Stimulated activated CD4-positive, alpha-beta T cell treated with anti-CD3 and anti-CD28 coated beads, Interleukin-2, amount 100 ng/mL, for 24 hours (primary cell): ENCODE measurements at regions not wholly inside any gene's neighbourhood (a gene's known extent, or its start where the extent isn't known, plus 50 kb on each side); places are given as distances from the start of the nearest gene placed in this dataset.
"Not testable (repeated sequence)": the region's sequence is repeated elsewhere in the genome, so short reads cannot be mapped to it uniquely, and the experiment has no call there.

Experiments used
- DNase-seq, 2 donors: peaks; one replicate each; pipeline ENCODE4 v3.0.0-alpha.2; 2020

DNA sequence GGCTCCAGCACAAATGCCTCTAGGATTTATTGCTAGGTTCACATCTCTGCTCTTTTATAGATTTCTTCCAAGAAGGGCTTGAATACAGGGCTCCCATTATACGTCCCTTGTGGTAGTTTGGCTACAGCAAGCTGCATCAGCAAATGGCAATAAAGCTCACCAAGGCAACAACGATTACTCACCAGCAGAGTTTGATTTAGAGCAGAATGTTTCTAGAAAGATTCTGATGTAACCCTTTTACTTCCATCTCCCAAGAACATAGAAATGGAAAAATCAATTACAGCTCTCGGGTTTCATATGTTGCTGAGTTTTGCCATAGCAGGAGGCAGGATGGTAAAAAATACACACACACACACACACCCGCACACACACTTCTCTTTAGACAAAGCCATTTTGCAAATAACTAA, 124.2 kb upstream of the TNPO1 start:
- no peak for DNase-seq

DNA sequence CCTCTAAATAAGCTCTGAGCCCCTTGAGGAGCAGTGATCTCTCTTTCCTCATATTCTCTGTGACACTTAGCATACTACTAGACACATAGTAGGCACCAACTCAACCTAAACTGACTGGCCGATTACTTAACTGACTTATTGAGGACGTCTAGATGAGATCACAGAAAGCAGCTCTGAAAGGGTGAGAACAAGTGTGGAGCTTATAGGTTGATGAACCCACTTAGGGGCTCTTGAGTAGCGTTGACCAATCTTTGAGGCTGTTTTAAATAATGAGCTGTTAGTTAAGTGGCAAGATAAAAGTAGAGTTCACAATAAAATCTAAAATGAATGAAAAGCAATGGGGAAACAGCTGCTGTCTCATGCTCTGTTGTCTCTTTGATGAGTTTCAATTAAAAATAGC, 124.7 kb upstream of the TNPO1 start:
- no peak for DNase-seq

DNA sequence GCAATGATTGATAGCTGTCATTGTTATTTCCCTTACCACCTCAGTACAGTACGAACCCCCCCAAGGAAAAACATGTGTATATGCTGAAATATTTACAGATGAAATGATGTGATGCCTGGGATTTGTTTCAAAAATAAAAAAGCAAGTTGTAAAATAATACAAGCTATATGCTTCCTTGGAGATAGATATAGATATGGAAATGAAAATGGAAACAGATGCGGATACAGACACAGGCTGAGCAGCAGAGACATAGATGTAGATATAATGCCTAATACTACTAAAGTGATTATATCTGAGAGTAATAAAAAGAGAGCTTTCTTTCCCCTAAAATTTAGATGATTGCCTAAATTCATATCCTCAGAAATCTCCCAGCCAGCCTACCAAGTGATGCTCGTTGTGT, 127.5 kb upstream of the TNPO1 start:
- DNase-seq: no peak

DNA sequence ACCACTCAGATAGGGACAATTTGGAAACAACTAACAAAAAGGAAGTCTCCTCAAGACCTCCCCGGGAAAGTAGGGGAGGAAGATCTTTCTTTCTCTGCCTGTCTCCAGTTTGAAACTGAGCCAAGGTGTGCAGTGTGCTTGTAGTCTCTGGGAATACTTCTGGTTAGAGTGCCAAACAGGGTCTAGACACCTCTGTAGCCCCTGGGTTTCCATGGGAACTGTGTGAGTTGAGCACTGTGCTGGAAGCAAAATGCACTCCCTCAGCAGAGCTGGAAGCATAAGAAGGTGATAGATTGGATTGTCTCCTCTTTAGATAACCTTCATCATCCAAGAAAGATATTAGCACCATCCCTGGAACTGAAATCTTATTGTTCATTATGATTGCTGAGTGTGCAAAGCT, 129.2 kb upstream of the TNPO1 start:
- DNase-seq: no peak

DNA sequence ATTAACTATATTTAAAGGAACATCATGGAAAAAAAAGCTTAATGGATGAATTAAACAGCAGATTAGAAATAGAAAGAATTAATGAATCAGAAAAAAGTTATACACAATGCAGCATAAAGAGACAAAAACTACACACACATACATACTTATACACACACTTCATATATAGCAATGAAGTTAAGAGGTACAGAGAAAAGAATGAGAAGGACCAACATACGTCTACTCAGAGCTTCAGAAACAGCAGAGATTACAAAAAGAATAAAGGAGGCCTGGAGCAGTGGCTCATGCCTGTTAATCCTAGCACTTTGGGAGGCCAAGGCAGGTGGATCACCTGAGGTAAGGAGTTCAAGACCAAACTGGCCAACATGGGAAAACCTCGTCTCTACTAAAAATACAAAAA, 133.9 kb upstream of the TNPO1 start:
- DNase-seq: no peak

DNA sequence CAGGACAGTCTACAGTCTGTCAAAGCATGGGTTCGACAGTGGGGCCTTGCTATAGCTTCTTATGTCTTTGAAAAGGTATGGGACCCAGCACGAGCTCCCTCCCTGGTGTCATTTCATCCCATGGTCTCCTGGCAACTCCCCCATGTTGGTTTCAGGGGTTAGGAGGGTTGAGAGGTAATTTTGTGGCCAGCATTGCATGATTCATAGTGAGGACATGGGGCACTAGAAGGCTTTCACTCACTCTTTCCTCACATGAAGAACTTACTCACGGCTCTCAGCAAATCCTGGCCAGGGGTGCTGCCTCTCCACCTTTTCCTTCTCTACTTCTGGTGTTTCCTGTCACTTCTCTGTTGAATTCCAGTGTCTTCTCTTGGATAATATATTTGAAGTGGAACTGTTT, 134.7 kb upstream of the TNPO1 start:
- no peak for DNase-seq

DNA sequence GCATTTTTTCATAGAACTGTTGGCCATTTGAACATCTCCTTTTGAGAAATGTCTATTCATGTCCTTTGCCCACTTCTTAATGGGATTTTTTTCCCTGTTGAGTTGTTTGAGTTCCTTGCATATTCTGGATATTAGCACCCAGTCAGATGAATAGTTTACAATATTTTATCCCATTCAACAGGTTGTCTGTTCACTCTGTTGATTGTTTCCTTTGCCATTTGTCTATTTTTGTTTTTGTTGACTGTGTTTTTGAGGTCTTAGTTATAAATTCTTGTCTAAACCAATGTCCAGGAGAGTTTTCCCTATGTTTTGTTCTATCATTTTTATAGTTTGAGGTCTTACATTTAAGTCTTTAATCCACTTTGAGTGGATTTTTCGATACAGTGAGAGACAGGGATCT, 139.0 kb upstream of the TNPO1 start:
- no peak for DNase-seq

DNA sequence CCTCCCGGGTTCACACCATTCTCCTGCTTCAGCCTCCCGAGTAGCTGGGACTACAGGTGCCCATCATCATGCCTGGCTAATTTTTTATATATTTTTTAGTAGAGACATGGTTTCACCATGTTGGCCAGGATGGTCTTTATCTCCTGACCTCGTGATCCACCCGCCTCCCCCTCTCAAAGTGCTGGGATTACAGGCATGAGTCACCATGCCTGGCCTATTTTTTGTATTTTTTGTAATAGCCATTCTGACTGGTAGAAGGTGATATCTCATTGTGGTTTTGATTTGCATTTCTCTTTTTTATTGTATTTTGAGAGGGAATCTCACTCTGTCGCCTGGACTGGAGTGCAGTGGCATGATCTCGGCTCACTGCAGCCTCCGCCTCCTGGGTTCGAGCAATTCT, 139.6 kb upstream of the TNPO1 start:
- not testable (repeated sequence) for DNase-seq

DNA sequence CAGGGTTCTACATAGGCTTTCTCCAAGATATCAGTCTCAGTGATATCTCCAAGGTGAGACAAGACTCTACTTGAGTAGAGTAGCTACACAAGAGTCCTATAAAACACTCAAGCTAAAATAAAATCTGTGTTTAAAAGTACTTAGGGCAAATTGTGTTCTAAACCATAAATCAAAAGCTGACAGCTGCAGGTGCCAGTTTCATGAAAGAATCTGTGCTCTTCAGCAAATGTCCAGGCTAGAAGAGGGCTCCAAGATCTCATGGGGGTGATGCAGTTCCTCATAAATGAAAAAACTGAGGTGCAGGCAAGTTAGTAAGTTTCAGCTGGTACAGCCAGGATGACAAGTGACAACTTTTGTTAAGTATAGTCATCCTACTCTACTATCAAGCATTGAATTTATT, 142.8 kb upstream of the TNPO1 start:
- no peak for DNase-seq

DNA sequence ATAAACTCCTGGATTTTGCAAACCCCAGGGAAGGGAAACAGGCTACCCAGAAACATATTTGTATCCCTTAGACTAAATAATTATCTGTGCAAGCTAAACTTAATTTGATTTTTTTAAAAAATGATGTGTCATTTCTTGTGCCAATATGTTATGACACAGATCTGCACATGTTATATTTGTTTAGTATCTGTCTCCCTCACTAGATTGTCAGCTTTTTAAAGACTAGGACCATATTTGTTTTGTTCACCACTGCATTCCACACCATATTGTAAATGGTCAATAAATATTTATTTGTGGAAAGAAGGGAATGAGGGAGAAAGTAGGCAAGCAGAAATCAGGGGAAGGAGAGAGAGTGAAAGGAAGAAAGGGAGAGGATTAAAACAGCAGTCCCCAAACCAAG, 143.3 kb upstream of the TNPO1 start:
- no peak for DNase-seq

DNA sequence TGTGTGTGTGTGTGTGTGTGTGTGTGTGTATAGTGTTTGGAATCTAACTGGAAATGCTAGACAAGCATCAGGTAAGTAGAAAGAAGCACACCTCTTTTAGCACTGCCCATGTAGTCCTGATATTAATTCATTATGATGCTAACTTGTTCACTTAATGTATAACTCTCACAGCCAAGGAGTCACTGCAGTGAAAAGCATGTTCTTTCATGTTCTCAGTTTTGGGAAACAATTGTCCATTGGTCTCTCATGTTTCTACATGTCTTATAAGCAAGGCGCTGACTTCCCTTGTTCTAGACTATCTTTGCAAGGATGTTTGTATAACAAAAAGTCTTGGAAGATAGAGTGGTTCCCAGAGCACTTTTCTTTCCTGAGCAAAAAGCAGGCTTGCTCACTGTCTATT, 148.8 kb upstream of the TNPO1 start:
- no peak for DNase-seq

DNA sequence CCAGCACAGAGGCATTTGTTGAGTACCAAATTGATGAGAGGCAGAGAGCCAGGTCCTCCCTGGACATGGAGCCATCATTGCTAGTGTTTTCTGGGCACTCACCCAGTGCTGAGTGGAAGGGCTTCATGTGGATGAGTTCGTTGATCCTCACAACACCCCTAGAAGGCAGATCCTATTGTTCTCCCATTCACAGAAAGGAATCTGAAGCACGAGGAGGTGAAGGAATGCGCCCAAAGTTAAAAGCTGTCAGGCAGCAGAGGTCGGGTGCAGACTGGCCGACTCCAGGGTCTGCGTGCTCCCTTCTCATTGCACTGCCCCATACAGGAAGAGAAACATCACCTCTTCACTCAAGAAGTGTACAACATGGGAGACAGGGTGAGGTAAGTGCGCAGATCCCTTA, 153.5 kb upstream of the TNPO1 start:
- no peak for DNase-seq

DNA sequence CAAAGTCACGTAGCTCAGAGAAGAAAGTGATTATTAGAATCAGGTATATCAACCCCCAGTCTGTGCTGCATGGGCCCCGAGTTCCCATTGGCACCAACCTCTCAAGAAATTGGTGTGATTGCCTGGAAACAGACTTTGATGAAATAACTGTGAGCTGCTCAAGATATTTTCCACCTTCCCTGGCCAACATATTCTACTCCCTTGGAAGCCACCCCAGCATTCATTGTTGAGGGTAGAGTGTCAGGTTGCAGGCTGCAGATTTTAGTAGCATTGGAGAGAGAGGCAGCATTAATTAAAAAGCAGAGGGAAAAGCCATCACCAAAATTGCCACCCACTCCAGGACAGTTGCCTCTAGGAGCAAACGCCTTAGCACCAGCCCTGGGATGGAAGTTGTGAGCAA, 154.2 kb upstream of the TNPO1 start:
- DNase-seq: no peak

DNA sequence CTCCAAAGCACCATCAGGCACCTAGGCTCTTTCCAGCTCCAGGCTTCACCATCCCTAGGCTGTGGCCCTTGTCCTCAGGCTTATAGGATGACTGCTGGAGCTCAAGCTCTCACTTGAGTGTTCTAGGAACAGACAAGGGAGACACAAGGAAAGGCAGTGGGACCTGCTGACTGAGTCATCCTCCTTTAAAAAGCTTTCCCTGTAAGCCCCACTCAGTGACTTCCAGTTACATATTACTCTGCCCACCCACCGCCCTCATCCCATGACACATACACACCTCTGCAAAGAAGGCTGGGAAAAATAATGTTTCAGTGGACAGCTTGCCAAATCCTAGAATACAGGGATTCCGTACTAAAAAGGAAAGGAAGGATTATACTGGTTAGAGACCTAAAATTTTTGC, 154.2 kb upstream of the ZNF366 start:
- no peak for DNase-seq

DNA sequence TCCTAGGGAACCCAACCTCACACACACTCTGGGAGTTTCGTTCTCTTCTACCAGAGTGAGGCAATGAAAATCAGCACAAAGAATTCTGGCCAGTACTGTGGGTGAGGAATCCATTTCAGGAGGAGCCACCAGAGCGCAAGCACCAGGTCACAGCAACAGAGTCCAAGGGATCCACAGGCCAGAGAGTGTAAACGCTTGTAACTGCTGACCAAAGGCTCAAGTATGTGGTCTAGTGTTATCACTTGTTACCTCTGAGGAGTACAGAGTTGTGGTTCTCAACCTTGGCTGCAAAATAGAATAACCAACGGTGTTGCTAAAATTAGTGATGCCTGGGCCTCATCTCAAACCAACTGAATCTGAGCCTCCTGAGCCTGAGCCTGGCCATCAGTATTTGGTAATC, 152.5 kb upstream of the ZNF366 start:
- DNase-seq: no peak

DNA sequence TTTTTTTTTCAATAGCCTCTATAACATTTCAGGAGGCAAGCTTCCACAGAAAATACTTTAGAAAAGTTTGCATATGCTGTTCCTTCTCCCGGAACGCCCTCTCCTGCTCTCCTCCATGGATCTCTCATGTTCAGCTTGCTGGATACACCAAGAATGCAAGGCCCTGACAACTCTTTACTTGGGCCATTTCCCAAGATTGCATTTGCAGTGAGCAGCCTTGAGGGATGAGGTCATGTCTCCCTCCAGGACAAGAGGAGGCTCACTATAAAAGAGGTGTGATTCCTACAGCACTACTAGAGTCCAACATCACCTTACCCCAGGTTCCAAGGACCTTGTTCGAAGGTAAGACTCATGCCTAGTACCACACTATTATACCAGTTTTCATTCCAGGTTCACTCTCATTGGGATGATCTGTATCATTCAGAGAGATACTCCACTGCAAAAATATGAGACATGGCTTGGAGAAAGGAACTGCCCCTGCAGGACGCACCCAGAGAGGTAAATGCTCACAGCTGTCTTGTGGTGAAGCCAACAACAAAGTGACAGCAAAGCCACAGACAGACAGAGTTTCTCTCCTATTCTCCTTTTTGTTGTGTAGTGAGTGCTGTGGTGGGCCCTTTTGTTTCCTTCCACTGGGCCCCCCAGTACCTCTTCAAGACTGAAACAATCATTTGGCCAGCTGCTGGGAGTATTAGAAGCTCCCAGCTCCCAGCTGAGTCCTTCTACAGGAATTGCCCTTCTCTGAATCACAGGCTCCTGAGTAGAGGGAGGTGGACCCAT, 151.7 kb upstream of the ZNF366 start:
- DNase-seq: no peak

DNA sequence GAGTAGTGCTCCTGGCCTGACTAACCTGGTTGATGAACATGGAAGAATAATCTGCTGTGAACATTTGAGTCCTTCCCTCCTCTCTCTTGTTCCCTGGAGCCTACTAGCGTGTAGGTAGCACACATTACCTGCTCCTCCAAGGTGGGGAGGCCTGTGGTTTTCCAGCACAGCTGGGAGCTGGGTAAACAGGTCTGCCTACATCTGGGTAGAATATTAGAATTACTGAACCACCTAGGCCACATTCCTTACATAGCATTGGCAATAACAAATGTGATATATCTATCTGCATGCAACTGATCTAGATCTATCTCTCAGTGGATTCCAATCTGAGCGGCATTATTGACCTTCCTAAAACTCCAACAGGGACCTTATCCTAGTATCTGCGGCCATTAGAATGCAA, 151.0 kb upstream of the ZNF366 start:
- DNase-seq: no peak

DNA sequence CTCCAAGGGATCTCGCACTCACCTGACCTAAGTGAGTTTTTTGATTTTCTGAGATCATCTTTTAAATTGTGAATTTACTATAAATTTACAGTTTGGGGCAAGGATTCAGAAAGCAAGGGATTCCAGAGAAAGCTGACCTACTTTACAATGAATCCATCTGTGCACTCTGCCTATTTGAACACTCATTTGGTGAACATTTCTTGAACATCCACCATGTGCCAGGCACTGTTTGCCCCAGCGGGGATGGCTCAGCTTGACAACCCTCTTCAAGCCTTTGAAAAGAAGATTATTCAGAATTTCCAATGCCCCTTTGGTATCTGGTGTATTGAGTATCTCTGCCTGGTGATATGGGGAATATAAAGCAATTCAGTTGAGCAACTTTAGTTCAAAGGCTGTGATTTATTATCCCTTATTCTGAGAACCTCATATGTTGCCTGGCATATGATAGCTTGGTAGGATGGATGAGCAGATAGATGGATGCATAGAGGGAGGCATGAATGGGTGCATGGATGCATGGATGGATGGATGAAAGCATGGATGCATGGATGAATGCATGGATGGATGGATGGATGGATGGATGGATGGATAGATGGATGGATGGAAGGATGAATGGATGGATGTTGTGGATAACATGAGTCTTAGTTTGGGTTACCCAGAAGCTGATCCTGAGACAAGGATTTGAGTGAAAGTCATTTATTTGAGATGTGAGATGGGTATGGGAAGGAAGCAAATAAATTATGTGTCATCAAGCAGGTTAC, 149.7 kb upstream of the ZNF366 start:
- no peak for DNase-seq

DNA sequence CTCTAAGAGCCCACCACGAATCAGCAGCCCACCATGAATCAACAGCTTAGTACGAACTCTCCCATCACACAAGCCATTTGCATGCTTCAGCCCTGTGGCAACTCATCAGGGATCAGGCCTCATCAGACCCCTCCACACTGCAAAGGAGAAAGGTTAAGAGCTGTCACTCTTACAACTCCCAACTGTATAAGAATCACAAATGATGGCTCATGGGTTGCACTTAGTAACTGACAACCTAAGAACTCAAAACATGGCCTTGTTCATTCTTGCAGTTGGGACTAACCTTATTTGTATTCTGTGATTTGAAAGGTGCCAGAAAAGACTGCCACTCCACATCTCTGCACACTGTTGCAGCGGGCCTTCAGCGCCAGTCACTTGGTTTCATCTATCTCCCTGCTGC, 149.1 kb upstream of the ZNF366 start:
- no peak for DNase-seq

DNA sequence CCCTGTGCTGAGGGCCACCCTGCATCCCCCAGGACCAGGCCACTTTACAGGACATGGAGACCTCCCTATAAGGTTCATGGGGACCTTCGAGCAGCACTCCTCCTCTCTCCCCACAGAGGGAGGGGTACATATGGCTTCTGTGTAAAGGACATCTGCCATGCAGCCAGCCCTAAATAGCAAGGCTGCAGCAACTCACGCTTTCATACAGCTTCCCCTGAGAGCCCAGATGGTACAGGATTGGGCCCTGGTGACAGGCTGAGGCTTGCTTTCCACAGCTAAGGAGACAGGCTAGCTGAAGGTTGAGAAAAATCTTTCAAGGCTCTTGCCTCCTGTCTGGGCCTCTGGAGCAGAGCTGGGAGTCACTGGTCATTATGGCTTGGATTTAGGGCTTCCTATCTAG, 147.0 kb upstream of the ZNF366 start:
- no peak for DNase-seq

DNA sequence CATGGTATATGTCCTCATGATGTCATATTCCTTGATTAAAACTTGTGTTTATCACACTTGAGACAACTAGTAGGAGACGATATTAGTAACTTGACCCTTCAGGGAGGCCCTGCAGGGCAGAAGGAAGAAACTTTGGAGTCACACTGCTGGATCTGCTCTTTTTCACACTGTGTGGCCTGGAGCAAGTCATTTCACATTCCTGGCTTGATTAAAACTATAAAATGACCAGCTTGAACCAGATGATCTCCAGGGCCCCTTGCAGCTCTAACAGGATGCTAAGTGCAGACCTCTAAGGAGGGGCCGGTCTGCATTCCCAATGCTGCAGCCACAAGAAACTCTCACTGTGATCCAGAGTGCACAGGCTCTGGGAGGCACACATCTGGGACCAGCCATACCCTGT, 146.4 kb upstream of the ZNF366 start:
- no peak for DNase-seq

DNA sequence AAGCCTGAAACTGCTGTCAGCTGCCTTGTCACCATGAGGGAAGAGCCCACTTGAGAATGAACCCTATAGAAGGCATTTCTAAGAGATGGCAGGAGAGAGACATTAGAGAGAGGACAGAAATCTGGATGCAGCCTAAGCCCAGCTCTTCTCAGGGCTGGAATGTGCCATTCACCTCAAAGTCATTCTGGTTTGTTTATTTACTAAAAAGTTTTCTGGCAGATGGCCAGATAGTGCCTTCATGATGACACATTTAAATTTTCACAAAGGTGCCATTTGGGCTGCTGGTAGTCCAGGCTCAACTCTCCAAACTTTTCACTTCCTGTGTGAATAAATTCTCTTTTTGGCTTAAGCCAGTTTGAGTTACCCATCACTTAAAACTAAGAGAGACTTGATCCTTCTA, 144.6 kb upstream of the ZNF366 start:
- DNase-seq: no peak

DNA sequence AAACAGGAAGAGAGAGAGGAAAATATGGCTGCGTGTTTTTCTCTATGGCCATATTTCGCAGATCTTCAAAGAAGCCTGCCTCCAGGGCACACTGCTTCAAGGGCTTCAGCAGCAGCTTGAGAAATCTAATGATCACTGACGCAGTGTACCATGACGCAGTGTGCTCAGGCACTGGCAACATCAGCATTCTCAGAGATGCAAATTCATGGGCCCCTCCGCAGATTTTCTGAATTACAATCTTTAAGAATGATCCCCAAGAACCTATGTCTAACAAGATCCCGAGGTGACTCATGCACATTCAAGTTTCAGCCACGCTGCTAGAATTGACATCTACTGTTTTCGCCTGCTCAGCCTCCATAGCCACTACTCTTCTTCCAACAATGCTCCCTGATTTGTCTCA, 143.9 kb upstream of the ZNF366 start:
- DNase-seq: no peak

DNA sequence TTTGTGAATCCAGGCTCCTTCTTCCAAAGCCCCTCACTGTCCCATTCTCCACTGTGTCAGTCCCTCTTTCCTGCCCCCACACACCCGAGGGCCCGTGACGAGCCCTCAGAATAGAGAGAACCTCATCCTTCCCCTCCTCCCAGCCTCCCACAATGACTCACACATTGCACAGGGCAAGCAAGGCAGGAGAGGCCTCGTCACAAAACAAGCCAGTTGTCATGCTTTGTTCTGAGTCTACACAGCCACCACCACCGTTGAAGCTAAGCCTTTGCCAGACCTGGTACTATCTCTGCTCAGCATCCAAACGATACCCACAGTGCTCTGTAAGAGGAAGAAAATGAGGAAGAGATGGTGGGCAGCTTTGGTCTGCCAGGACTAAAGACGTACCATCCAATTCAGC, 142.2 kb upstream of the ZNF366 start:
- no peak for DNase-seq

DNA sequence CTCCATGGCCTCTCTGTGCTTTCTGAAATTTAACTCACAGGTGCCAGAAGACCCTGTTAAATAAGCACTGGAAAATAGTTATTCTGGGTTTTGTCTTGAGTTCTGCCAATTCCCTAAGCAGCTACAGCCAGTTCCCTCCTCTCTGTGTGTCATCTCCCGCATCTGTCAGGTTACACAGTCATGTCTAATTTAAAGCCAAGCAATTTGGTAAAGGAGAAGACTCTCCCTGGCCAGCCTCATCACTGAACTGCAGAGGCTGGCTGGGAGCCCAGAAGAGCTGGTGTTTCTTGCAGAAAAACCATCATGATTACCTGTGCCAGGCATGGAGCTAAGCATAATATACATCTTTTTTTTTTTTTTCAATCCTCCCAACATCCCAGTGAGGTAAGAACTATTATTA, 141.3 kb upstream of the ZNF366 start:
- no peak for DNase-seq
